ENCODE measurements at regions not wholly inside any gene's neighbourhood (a gene's known extent, or its start where the extent isn't known, plus 50 kb on each side); places are given as distances from the start of the nearest gene placed in this dataset.

DNA sequence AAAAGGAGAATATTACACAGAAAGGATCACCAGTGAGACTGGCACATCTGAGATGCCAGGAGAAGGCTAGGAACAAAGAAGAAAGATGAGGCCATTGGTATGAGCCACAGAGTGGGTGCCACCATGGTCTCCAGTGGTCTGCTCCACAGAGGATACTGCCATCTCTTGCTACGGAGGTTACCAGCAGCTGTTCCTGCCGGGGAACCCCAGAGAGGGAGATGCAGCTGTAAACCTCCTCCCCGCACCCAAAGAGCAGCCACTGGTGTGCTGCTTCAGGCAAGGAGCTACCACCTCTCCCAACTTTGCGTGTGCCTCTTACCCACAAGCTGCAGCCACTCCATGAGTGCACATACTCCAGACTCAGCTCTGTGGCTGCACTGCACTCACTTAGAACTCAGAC, 201.5 kb upstream of the RTL1 start:
- no peak for TF ChIP-seq ZFX (IDR thresholded peaks at IDR 0.05)
- TF ChIP-seq, protein P1, sequence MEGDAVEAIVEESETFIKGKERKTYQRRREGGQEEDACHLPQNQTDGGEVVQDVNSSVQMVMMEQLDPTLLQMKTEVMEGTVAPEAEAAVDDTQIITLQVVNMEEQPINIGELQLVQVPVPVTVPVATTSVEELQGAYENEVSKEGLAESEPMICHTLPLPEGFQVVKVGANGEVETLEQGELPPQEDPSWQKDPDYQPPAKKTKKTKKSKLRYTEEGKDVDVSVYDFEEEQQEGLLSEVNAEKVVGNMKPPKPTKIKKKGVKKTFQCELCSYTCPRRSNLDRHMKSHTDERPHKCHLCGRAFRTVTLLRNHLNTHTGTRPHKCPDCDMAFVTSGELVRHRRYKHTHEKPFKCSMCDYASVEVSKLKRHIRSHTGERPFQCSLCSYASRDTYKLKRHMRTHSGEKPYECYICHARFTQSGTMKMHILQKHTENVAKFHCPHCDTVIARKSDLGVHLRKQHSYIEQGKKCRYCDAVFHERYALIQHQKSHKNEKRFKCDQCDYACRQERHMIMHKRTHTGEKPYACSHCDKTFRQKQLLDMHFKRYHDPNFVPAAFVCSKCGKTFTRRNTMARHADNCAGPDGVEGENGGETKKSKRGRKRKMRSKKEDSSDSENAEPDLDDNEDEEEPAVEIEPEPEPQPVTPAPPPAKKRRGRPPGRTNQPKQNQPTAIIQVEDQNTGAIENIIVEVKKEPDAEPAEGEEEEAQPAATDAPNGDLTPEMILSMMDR (conservative IDR thresholded peaks at IDR 0.05): no peak
- no peak overlapping the region for H3K27ac ChIP-seq

DNA sequence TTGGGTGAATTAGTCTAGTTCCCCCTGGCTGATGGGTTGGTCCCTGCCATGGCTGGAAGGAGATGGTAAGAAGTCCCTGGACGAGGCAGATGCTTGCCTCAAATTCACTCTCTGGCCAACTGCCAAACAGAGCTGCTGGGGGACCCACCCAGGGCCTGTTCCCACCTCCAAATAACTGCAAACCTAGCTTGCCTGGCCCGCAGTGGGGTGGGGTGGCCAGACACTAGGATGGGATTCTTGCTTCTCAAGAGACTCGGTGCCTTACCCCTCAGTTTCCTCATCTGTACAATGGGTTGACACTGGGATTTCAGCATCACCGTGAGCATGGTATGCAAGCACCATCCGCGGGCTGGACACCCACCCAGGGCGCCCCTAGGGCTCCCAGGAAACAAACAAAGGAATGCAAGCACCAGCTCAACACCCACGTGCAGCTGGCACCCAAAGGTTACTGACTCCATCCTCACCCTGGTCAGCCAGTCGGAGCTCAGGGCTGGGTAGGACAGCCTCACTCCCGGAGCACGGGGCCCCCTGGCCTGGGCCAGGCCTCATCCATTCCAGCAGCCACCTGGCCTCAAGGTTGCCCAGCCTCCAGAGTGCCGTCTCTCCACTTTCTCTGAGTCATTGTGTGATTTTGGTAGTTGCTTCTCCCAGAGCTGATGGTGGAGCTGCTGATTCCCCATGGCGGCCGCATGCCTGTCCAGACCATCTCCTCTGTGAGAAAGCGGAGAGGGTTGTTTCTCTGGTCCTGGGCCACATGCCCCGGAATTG, 205.2 kb upstream of the RTL1 start:
- TF ChIP-seq ZFX (IDR thresholded peaks at IDR 0.05): no peak
- TF ChIP-seq, protein P1 (conservative IDR thresholded peaks at IDR 0.05): no peak
- no peak overlapping the region for H3K27ac ChIP-seq

DNA sequence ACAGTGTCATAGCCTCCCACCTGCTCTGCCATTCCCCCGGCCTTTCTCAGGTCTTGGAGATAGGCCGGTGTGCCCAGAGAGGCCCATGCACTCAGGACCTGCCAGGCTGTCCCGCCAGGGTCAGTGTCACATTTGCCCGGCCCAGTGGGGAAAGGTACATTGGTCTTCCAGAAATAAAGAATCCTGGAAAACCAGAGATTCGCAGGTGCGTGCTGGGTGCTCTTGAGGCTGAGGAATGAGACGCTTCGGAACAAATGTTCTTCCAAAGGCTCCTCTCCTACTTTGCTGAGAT, 205.8 kb upstream of the RTL1 start:
- TF ChIP-seq ZFX (IDR thresholded peaks at IDR 0.05): no peak
- TF ChIP-seq, protein P1 (conservative IDR thresholded peaks at IDR 0.05): no peak
- no peak overlapping the region for H3K27ac ChIP-seq

DNA sequence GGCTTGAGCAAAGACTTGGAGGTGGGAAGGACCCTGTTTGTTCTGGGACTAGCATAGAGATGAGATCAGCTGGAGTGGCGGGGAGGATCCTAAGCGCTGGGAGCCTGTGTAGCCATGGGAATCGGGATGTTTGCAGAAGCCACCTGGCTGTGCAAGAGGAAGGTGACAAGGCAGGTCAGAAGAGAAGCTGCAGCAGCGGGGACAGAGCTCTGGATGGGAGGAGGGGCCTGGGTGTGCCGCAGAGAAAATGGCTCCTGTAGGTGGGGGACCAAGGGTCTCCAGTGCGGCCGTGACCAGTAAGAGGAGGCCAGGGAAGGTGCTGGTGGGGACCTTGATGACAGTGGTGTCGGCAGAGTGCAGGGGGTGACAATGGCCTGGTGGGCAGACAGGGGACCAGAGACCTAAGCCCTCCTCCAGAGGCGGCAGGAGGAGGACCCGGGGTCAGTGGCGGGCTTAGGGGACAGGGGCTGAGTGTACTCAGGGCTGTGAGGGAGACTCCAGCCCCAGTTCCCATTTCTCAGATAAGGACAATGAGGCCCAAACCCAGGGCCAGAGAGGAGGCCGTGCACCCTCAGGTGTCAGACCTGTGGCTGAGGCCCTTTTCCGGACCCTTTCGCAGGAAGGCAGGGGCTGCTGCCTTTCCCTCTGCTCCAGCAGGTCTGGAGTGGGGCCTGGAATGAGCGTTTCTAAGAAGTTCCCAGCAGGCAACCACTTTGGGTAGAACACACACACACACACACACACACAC, 206.6 kb upstream of the RTL1 start:
- H3K27ac ChIP-seq: no peak overlapping the region
- no peak for TF ChIP-seq ZFX (IDR thresholded peaks at IDR 0.05)
- TF ChIP-seq, protein P1 (conservative IDR thresholded peaks at IDR 0.05): no peak

DNA sequence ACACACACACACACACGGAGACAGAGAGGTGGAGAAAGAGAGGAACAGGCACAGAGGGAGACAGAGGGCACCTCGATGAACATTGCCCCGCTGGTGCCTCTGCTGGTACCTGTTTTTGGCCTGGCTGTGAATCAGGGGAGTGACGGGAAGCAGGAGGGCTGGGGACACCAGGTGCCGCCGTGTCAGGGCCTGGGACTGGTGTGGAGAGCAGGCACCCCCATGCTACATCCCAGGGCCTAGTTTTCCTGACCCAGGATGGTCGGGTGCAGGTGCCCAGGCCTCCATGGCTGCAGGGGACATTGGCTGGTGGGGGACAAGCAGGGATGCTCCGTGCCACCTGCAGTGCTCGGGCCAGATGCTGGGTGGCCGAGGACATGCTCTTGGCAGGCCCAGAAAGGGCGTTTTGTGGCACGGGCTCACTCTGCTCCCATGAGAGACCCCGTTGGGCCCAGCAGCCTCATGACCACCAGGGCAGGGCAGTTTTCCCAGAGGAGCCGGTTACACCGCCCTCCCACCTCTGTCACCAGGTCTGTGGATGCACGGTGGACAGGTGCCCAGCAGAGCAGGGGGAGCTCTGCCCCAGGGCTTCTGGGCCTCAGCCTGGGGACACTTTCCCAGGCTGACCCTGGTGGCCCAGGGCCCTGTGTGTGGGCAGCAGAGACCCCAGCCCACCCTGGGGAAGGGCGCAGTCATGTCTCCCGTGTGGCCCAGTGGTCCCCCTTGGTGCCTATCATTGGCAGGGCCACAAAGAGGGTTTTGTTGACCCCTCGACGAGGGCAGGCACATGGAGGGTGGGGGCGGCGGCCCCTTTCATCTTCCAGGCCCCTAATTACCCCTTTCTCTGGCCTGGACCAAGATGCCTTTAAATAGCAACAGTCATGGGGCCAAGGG, 207.5 kb upstream of the RTL1 start:
- H3K27ac ChIP-seq: no peak overlapping the region
- TF ChIP-seq, protein P1 (conservative IDR thresholded peaks at IDR 0.05): no peak
- no peak for TF ChIP-seq ZFX (IDR thresholded peaks at IDR 0.05)

DNA sequence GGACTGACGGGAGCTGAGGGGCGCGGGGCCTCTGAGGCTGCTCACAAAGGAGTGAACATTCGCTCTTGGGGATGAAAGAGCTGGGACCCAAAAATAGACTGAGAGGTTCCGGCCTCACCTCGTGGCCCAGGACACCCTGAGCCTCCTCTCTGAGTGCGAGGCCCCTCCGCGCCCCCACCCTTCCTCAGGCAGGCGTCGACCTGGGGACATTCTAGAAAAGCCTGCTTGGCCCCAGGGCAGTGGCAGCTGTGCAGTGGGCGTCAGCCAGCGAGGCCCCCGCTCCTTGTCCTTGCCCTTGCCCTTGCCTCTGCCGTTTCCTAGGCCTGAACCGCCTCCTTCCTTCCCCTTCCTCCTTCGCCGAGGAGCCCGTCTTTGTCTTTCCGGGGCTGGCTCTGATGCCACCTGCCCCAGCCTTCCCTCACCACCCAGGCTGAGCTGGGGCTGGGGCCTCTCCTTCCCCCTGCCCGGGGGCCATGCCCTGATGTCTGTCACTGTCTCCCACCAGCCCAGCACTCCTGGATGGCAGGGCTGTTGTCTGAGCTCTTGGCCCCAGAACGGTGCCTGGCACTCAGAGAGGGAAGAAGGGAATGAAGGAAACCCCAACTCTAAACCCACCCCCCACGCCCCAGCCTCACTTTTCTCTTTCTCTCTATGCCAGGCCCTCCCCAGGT, 208.2 kb upstream of the RTL1 start:
- TF ChIP-seq ZFX (IDR thresholded peaks at IDR 0.05): no peak
- TF ChIP-seq, protein P1 (conservative IDR thresholded peaks at IDR 0.05): no peak
- H3K27ac ChIP-seq: no peak overlapping the region
